H9 (cell line): ENCODE measurements at regions not wholly inside any gene's neighbourhood (a gene's known extent, or its start where the extent isn't known, plus 50 kb on each side); places are given as distances from the start of the nearest gene placed in this dataset.

Experiments used
- DNase-seq: peaks from one replicate; pipeline ENCODE4 v3.0.0-alpha.2; 2017
- H2AFZ ChIP-seq: one replicate; pipeline ENCODE4 v1.6.1; 2013; ENCODE audit warnings: mild to moderate bottlenecking, low read length, control low read depth, moderate library complexity
- H2AK5ac ChIP-seq: 2 replicates; pipeline ENCODE4 v1.6.1; 2013; ENCODE audit warnings: low read length, control low read depth, mixed read lengths; ENCODE audit not compliant: insufficient read length
- H2BK120ac ChIP-seq: one replicate; pipeline ENCODE4 v1.6.1; 2013; ENCODE audit warnings: low read depth, mild to moderate bottlenecking, low read length, control low read depth, inconsistent platforms; ENCODE audit not compliant: poor library complexity, severe bottlenecking
- H2BK12ac ChIP-seq: 2 replicates; pipeline ENCODE4 v1.6.1; 2013; ENCODE audit warnings: low read length, control low read depth, mixed read lengths, low read depth; ENCODE audit not compliant: insufficient read length
- H2BK15ac ChIP-seq: 2 replicates; pipeline ENCODE4 v1.6.1; 2013; ENCODE audit warnings: low read depth, low read length, control low read depth
- H2BK20ac ChIP-seq: one replicate; pipeline ENCODE4 v1.6.1; 2013; ENCODE audit warnings: low read depth, mild to moderate bottlenecking, low read length, control low read depth, inconsistent platforms; ENCODE audit not compliant: poor library complexity, severe bottlenecking
- H2BK5ac ChIP-seq: 2 replicates; pipeline ENCODE4 v1.6.1; 2013; ENCODE audit warnings: low read length, control low read depth, mixed read lengths; ENCODE audit not compliant: insufficient read length
- H3K14ac ChIP-seq: 2 replicates; pipeline ENCODE4 v1.6.1; 2013; ENCODE audit warnings: low read length, control low read depth; ENCODE audit not compliant: insufficient read depth
- H3K18ac ChIP-seq: 2 replicates; pipeline ENCODE4 v1.6.1; 2013; ENCODE audit warnings: low read depth, mild to moderate bottlenecking, mixed read lengths, low read length, control low read depth; ENCODE audit not compliant: insufficient read length
- H3K23ac ChIP-seq: 2 replicates; pipeline ENCODE4 v1.6.1; 2013; ENCODE audit warnings: low read length, control low read depth, mixed read lengths, low read depth; ENCODE audit not compliant: insufficient read length
- H3K23me2 ChIP-seq: 2 replicates; pipeline ENCODE4 v1.6.1; 2013; ENCODE audit warnings: low read depth, mild to moderate bottlenecking, mixed read lengths, low read length, control low read depth; ENCODE audit not compliant: insufficient read length, poor library complexity, severe bottlenecking
- H3K27ac ChIP-seq: 2 replicates; pipeline ENCODE4 v1.5.1; 2013; ENCODE audit warnings: low read length, control low read depth, mixed read lengths, low read depth; ENCODE audit not compliant: insufficient read length
- H3K27me3 ChIP-seq: 2 replicates; pipeline ENCODE4 v1.6.1; 2013; ENCODE audit warnings: low read length, control low read depth, inconsistent platforms; ENCODE audit not compliant: insufficient read depth
- H3K4ac ChIP-seq: 2 replicates; pipeline ENCODE4 v1.6.1; 2013; ENCODE audit warnings: low read depth, mild to moderate bottlenecking, control low read depth, inconsistent platforms, low read length, moderate library complexity
- H3K4me1 ChIP-seq: 2 replicates; pipeline ENCODE4 v1.6.1; 2013; ENCODE audit warnings: low read length, control low read depth, inconsistent platforms; ENCODE audit not compliant: insufficient read depth
- H3K4me2 ChIP-seq: 2 replicates; pipeline ENCODE4 v1.6.1; 2013; ENCODE audit warnings: low read length, control low read depth, mixed read lengths; ENCODE audit not compliant: insufficient read length, insufficient read depth
- H3K56ac ChIP-seq: 2 replicates; pipeline ENCODE4 v1.6.1; 2013; ENCODE audit warnings: low read depth, mild to moderate bottlenecking, mixed read lengths, low read length, control low read depth; ENCODE audit not compliant: insufficient read length
- H3K79me1 ChIP-seq: 2 replicates; pipeline ENCODE4 v1.6.1; 2013; ENCODE audit warnings: low read depth, mild to moderate bottlenecking, moderate library complexity, low read length, control low read depth, inconsistent platforms; ENCODE audit not compliant: insufficient read depth, poor library complexity, severe bottlenecking
- H3K79me2 ChIP-seq: 2 replicates; pipeline ENCODE4 v1.6.1; 2013; ENCODE audit warnings: low read length, control low read depth, inconsistent platforms; ENCODE audit not compliant: insufficient read depth
- H3K9ac ChIP-seq: 2 replicates; pipeline ENCODE4 v1.6.1; 2013; ENCODE audit warnings: low read length, control low read depth, mixed read lengths; ENCODE audit not compliant: insufficient read length; ENCODE audit errors: extremely low read depth
- H3K9me3 ChIP-seq: one replicate; pipeline ENCODE4 v1.6.1; 2013; ENCODE audit warnings: low read depth, low read length, inconsistent platforms; ENCODE audit not compliant: control insufficient read depth
- H3T11ph ChIP-seq: one replicate; pipeline ENCODE4 v1.6.1; 2013; ENCODE audit warnings: mild to moderate bottlenecking, low read length, control low read depth, inconsistent platforms
- H4K20me1 ChIP-seq: one replicate; pipeline ENCODE4 v1.6.1; 2013; ENCODE audit not compliant: control insufficient read depth, insufficient read length, insufficient read depth
- H4K5ac ChIP-seq: 2 replicates; pipeline ENCODE4 v1.6.1; 2013; ENCODE audit warnings: low read depth, mild to moderate bottlenecking, mixed read lengths, low read length, control low read depth; ENCODE audit not compliant: insufficient read length
- H4K8ac ChIP-seq: replicated peaks from 2 replicates; pipeline ENCODE4 v1.6.1; 2013; ENCODE audit warnings: low read length, control low read depth, mixed read lengths, low read depth; ENCODE audit not compliant: insufficient read length
- H4K91ac ChIP-seq: 2 replicates; pipeline ENCODE4 v1.6.1; 2013; ENCODE audit warnings: low read depth, mild to moderate bottlenecking, moderate library complexity, mixed read lengths, low read length, control low read depth; ENCODE audit not compliant: insufficient read length
- H3K27ac Mint-ChIP-seq, 3 experiments: 2 replicates in 2 of 3; 3 replicates in 1 of 3; pipeline ENCODE4 v1.8.0; 2020 to 2021; ENCODE audit warnings: mixed read lengths in 3 of 3, mild to moderate bottlenecking in 1 of 3, moderate library complexity in 1 of 3
- H3K27me3 Mint-ChIP-seq: 2 replicates; pipeline ENCODE4 v1.8.0; 2021; ENCODE audit warnings: low read depth, mild to moderate bottlenecking, moderate library complexity, mixed read lengths
- H3K36me3 Mint-ChIP-seq, 3 experiments: 2 replicates in 2 of 3; 3 replicates in 1 of 3; pipeline ENCODE4 v1.8.0; 2020 to 2021; ENCODE audit warnings: low read depth in 3 of 3, mixed read lengths in 3 of 3; ENCODE audit not compliant: insufficient read depth in 1 of 3
- H3K4me1 Mint-ChIP-seq, 2 experiments: 2 replicates each; pipeline ENCODE4 v1.8.0; 2020; ENCODE audit warnings: mixed read lengths in 2 of 2
- H3K4me3 Mint-ChIP-seq, 2 experiments: 2 replicates in 1 of 2; 3 replicates in 1 of 2; pipeline ENCODE4 v1.8.0; 2020 to 2021; ENCODE audit warnings: mild to moderate bottlenecking in 2 of 2, mixed read lengths in 2 of 2, moderate library complexity in 1 of 2
- H3K9me3 Mint-ChIP-seq, 2 experiments: 2 replicates in 1 of 2; 3 replicates in 1 of 2; pipeline ENCODE4 v1.8.0; 2020; ENCODE audit warnings: mild to moderate bottlenecking in 2 of 2, mixed read lengths in 2 of 2, moderate library complexity in 1 of 2
- CTCF ChIP-seq: fragments of 200-600 bp; sonication (generic); conservative IDR thresholded peaks from 3 replicates; pipeline ENCODE4 v1.8.0; 2021; ENCODE audit warnings: antibody characterized with exemption, mild to moderate bottlenecking
- WGBS: extraction: QIAGEN DNeasy Blood & Tissue Kit; methylation state at CpG from one replicate; pipeline ENCODE4 v1.1.7; 2013; ENCODE audit warnings: missing lambda C conversion rate, low lambda C conversion rate, mixed read lengths; ENCODE audit not compliant: insufficient read length; ENCODE audit errors: extremely low coverage; 5-methylcytosine and 5-hydroxymethylcytosine counted together

GRCh38 chr18:1467461-1467964, 562.8 kb downstream of the ADCYAP1 start:
- Histone ChIP-seq H2BK12ac (no peak overlapping the region), H3K4ac (no peak overlapping the region), H3T11ph (no peak overlapping the region), H2BK20ac (no peak overlapping the region), H2BK5ac (no peak overlapping the region), H4K91ac (no peak overlapping the region), H3K4me2 (no peak overlapping the region), H2BK120ac (no peak overlapping the region), H3K14ac (no peak overlapping the region), H4K8ac (no peak overlapping the region), H3K27me3 (no peaks in the 10 kb centered on the region), H3K23ac (no peak overlapping the region), H2AK5ac (no peak overlapping the region), H3K56ac (no peak overlapping the region), H3K79me1 (no peaks in the 10 kb centered on the region), H3K23me2 (no peaks in the 10 kb centered on the region), H2BK15ac (no peak overlapping the region), H2AFZ (no peak overlapping the region), H3K27ac (no peak overlapping the region), H3K9ac (no peak overlapping the region), H4K20me1 (no peaks in the 10 kb centered on the region), H4K5ac (no peak overlapping the region), H3K4me1 (no peaks in the 10 kb centered on the region), H3K9me3 (no peaks in the 10 kb centered on the region), H3K18ac (no peak overlapping the region), H3K79me2 (no peaks in the 10 kb centered on the region)
- Mint-ChIP-seq H3K4me1 (no peaks in the 10 kb centered on the region), H3K36me3 (no peaks in the 10 kb centered on the region), H3K4me3 (no peak overlapping the region), H3K9me3 (no peaks in the 10 kb centered on the region; a peak in 2 of 5 replicates), H3K27me3 (peaks cover 4% of the 10 kb centered on the region; the same call in 1 of the 2 replicates), H3K27ac (no peak overlapping the region)
- no peak for DNase-seq
- no CpG with 5 or more reads among the region's 5 CpGs for WGBS
- no peak for TF ChIP-seq CTCF
